ENCODE measurements at regions not wholly inside any gene's neighbourhood (a gene's known extent, or its start where the extent isn't known, plus 50 kb on each side); places are given as distances from the start of the nearest gene placed in this dataset.

GRCh38 chr4:166625018-166625637, 609.2 kb downstream of the SPOCK3 start:
- no peak for DNase-seq

- DNase-seq, result no peak
These were observed 605.8 kb downstream of the SPOCK3 start for GRCh38 chr4:166628454-166628853.

- DNase-seq, result no peak
These were observed 598.9 kb downstream of the SPOCK3 start for GRCh38 chr4:166635367-166635766.

GRCh38 chr4:166637816-166638215, 596.5 kb downstream of the SPOCK3 start:
- DNase-seq, result no peak

- no peak for DNase-seq
These were observed 579.1 kb downstream of the SPOCK3 start for GRCh38 chr4:166655231-166655630.

GRCh38 chr4:166655705-166656104, 578.6 kb downstream of the SPOCK3 start:
- no peak for DNase-seq

- DNase-seq, result no peak
These were observed 577.0 kb downstream of the SPOCK3 start for GRCh38 chr4:166657261-166657660.

- no peak for DNase-seq
These were observed 575.7 kb downstream of the SPOCK3 start for GRCh38 chr4:166658585-166658984.

GRCh38 chr4:166662266-166662843, 571.9 kb downstream of the SPOCK3 start:
- no peak for DNase-seq

GRCh38 chr4:166670341-166670740, 564.0 kb downstream of the SPOCK3 start:
- no peak for DNase-seq

GRCh38 chr4:166673911-166674310, 560.4 kb downstream of the SPOCK3 start:
- no peak for DNase-seq

- DNase-seq, result no peak
These were observed 558.9 kb downstream of the SPOCK3 start for GRCh38 chr4:166675411-166675810.

- DNase-seq, result no peak
These were observed 553.5 kb downstream of the SPOCK3 start for GRCh38 chr4:166680796-166681195.

GRCh38 chr4:166682200-166682599, 552.1 kb downstream of the SPOCK3 start:
- DNase-seq, result no peak
